Renal cortex interstitium (tissue), 11 donors: ENCODE measurements at regions not wholly inside any gene's neighbourhood (a gene's known extent, or its start where the extent isn't known, plus 50 kb on each side); places are given as distances from the start of the nearest gene placed in this dataset.

Experiments
- DNase-seq, 11 donors: peaks; one replicate each; pipeline ENCODE4 v3.0.0-alpha.2; 2013; ENCODE audit warnings: low read depth in 9 of 11, low spot score in 4 of 11; ENCODE audit errors: extremely low read depth in 1 of 11

DNA sequence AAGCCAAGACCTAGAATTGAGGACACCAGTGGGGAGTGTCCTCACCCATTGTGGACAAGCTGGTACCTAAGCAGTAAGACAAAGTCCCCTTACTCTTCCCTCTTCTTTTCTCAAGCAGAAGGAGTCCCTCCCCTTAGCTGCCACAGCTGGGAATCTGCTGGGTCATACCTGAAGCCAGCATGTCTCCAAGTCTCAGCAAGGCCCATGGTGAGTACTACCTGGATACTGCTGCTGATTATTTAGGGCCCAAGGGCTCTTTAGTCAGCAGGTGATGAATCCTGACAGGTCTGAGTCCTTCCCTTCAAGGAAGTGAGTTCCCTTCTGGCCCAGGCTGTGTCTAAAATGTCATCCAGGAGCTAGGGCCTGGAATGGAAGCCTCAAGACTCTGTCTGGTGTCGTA is 198.6 kb upstream of the STK17B start:
- no peak for DNase-seq

DNA sequence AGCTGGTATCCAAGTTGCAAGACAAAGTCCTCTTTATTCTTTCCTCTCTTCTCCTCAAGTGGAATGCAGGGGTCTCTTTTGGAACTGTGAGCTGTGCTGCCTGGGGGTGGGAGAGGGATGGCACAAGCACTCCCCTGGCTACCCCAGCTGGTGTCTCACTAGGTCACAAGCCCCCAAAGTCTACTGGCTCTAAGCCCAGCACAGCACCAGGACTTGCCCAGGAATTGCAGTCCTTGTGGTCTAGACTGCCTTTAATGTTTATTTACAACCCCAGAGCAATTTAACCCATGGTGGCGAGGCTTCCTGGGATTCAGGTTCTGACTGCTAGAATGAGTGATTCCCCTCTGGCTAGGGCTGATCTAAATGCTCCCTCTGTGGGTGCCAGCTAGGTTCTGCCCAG is 199.0 kb upstream of the STK17B start:
- DNase-seq = no peak

DNA sequence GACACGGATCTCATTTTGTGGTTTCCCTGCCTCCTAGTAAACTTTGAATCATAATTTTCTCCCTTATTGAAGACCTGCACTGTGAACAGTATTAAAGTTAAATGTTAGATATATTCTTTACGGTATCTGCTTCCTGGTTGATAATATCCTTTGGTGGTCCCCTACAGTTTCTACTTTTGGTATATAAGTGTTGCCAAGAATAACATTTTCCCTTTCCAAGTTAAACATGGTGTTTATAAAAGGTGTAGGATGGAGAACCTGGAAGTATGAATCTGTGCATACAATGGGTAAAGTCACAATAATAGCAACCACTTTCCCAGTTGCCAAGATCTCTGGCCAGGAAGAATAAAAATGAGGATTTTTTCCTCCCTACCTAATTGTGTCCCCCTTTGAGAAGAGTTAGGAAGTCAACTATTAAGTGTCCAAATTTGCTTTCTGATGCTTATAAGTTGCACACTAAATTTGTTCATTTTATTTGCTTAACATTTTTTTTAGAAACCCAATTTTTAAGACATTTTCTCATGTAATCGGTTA is 201.0 kb upstream of the STK17B start:
- no peak for DNase-seq

DNA sequence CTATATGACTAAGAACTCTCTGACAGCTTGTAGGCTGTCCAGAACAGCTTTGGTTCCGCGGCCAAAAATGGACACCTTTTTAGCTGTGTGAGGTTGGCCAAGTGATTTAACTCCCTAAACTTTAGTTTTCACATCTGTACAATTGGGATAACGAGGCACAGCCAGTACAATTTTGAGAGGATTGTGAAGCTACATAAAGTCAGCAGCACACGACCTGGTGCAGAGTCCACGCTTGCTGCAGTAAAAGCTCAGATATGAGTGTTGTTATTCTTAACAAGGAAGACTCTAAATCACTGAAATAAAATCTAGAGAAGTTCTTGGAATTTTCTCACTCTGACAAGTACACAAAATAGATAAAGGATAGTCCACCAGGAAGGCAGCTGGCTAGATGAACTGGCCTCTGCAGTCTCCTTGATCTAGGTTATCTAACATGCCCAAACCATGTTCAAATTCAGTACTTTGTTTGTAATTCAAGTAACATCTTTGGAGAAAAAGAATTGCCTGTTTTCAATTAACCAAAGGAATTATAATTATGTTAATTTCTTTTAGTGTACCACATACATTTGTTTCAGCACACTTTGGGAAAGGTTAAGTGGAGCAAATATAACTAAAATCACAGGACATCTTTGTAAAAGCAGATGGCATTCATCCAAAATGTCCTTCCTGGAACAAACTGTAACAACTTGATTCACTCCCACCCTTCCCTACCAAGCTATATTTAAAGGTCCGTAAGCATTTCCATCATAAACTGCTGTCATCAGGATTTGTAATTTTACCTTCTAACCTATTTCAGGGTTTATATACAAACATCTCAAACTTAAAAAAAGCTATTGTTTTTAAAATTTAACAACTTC is 201.7 kb upstream of the STK17B start:
- DNase-seq = no peak

DNA sequence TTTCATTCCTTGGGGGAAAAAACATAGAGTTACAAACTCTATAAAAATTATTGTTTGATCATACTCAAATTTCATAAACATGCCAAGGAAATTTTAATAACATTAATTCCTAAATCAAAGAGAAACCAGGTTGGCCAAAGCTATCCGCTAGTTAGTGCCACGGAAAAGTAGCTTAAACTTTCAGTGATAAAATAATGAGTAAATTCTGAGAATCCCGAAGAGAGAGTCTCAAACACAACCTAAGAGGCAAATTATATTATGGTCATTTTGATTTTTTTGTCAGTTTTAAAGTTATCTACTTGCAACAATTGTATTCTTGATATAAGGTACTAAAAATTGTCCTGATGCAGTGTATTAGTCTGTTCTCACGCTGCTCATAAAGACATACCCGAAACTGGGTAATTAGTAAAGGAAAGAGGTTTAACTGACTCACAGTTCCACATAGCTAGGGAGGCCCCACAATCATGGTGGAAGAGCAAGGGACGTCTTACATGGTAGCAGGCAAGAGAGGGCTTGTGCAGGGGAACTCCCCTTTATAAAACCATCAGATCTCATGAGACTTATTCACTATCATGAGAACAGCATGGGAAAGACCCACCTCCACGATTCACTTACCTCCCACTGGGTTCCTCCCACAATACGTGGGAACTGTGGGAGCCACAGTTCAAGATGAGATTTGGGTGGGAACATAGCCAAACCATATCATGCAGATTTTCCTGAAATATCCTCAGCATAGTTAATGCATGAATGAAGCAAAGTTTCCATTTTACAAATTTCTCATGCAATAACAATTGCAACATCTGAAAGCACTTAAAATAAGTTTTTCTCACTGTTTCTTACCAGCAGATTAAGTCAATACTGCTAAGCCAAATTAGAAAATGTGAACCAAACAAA is 205.9 kb upstream of the STK17B start:
- DNase-seq = no peak

DNA sequence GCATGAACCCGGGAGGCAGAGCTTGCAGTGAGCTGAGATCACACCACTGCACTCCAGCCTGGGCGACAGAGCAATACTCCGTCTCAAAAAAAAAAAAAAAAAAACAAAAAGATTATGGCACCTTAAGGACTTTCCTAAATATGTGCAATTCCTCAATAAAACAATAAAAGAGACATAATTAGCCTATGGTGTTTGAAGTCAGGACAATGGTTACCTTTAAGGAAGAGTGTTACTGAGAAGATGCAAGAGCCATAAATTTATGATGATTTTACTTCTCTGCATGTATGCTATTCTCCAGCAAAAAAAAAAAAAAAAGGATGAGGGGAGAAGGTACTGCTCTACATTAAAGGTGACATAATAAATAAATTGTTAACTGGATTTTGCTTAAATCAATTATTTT is 208.2 kb upstream of the STK17B start:
- DNase-seq = no peak

DNA sequence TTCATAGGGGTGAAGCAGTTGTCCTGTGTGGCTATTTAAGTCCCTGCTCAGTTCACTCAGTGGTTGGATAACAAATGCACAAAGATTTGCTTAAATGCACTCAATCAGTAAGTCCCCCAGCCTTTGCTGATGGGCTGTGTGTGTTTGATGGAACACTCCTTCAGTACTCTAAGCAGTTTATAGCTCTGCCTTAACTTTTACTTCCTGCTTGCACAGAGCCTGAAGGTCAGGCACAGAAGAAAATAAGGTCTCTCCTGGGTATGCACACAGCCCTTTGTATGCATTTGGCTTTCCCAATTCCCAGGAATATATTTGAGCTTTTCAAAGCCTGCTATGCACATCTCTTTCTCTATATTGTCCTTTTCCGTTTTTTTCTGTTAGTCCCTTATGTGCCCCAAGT is 208.7 kb upstream of the STK17B start:
- no peak for DNase-seq

DNA sequence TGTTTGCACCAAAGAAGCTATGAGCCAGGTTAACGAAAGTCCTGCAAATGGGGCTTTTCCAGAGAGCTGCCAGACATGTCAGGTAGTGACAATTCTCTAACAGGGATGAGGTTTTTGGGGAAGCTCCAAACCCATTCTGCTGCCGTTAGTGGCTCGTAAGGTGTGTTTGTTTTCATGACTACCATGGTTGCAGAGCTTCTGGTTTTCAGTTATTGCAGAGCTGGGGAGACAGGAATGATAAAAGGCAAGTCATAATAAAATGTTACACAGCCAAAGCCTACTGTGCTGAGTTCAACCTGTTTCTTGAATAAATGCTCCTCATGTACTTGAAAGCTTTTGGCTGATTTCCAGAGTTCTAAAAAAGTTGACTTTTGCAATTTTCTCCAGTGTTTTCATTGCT is 209.2 kb upstream of the STK17B start:
- no peak for DNase-seq

DNA sequence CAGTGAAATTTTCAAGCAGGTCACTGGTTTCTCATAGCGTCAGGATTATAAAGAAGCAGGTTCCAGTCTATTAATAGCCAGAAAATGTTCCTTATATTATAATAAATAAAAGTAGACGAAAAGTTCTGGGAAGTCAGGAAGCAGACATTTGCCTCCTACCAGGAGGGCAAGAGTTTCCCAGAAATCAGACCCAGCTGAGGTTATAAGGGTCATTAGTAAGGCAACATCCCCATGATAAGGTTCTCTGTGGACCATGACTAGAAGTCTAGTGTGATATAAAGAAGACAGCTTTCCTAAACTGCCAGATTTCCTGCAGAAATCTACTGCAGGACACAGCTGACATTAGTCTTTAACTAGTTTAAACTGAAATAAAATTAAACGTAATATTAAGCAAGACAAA is 210.1 kb upstream of the STK17B start:
- no peak for DNase-seq

DNA sequence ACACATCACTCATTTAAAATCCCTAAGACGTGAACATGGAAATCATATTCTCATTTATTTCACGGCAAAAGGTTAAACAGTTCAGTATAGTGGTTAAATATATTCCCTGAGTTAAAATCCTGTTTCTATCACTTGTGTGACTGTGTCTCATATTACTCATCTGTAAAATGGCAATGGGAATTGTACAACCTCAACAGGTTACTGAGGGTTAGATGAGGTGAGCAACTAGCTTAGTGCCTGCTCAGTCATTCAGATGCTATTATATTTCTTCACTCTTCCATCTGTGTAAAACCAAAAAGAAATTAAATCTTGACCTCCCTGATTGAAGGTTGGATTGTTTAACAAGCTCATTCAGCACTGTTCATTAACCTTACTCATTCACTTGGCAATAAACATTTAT is 212.4 kb upstream of the STK17B start:
- DNase-seq = no peak

DNA sequence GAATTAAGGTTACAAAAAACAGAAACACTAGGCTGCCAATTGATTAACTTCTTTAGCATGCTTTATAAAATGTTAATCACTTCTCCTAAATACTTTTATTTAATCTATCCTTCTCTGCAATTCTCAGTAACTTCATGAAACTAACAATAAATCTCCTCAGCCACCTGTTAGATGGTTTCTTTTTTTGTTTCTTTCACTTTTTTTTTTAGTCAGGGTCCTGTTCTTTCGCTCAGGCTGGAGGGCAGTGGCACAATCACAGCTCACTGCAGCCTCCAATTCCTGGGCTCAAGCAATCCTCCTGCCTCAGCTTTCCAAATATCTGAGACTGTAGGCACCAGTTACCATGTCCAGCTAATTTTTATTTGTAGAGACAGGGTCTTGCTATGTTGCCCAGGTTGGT is 213.4 kb upstream of the STK17B start:
- DNase-seq = no peak

DNA sequence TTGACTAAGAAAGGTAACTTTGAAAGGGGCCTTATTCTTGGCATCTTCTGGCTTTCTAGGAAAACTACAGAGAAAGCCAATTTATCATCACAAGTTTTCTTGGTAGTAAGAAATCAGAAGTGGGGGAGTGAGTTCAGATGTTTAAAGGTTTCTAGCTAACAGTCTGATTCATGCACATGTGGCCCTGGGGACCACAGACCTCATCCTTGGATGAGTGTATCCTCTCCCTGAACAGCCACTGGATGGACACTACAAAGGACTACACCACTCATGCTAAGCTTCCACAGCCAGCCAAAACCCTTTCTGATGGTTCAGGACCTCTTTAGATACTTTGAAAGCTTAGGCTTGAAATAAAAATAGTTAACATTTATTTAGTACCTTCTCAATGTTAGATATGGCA is 218.3 kb upstream of the STK17B start:
- no peak for DNase-seq

DNA sequence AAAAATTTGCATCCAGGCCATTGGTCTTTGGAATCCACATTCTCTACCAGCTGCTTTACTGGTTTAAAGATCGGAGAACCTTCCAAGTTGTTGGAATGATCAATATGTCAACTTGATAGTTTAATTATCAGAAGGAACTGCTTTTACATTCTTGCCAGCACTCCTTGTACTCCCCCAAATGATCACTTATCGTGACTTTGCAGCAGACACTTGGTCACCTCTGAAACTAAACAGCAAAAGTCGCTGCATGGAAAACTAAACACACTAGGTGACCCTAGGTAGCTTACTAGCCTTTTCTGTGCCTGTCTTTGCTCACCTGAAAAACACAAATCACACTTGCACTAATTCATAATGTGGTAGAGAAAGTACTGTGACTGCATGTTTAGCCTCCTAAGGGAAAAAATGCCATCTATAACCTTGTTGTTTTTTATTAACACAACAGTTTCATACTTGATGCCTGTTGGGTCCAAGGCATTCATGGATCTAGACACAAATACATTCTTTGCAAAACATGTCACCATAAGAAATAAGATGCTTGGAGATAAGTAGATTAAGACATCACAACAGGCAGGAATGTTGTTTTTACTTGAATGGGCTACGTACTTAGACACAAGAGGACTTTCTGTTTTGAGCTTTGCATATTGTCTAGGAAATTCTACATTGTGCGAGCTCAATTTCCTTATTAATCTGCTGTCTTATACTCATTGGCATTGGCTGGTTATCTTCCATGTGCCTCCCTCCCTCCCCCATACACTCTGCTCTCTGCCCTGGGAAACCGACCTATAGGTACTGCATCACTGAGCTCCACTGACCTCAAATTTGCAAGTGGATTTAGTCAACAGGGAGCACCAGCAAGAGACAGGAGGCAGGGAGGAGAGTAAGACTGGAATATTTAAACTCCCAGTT is 219.1 kb upstream of the STK17B start:
- DNase-seq = no peak

DNA sequence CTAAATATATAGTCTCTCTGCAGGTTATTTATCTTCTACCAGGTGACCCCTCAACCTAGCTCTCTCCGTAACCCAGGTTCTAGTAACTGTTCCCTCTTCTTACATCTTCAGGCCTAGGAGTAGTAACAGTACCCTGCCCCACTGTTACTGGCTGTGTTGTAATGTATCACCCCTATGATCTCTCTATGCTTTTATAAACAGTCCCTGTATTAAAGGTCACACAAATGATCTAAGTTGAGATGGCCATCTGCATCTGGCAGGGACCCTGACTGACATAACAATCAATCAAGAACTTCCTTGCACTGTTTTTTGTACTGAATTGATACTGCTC is 219.7 kb upstream of the STK17B start:
- no peak for DNase-seq

DNA sequence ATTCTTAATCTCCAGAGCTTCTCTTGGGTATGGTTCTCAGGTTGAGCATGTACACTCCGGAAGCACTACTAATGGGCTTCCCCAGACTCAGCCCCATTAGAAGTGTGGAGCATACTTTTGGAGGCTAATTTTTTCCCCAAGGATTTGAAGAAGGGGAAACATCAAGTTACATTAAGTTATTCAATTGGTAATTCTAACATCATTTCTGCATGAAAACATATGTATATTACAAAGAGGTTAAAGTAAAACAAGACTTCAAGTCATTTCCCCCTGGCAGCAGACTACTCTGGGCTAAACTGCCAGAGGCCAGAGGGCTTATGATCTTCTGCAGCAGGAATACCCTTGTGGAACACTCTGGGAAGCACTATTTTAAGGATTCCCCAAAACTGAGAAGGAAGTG is 227.7 kb upstream of the STK17B start:
- no peak for DNase-seq

DNA sequence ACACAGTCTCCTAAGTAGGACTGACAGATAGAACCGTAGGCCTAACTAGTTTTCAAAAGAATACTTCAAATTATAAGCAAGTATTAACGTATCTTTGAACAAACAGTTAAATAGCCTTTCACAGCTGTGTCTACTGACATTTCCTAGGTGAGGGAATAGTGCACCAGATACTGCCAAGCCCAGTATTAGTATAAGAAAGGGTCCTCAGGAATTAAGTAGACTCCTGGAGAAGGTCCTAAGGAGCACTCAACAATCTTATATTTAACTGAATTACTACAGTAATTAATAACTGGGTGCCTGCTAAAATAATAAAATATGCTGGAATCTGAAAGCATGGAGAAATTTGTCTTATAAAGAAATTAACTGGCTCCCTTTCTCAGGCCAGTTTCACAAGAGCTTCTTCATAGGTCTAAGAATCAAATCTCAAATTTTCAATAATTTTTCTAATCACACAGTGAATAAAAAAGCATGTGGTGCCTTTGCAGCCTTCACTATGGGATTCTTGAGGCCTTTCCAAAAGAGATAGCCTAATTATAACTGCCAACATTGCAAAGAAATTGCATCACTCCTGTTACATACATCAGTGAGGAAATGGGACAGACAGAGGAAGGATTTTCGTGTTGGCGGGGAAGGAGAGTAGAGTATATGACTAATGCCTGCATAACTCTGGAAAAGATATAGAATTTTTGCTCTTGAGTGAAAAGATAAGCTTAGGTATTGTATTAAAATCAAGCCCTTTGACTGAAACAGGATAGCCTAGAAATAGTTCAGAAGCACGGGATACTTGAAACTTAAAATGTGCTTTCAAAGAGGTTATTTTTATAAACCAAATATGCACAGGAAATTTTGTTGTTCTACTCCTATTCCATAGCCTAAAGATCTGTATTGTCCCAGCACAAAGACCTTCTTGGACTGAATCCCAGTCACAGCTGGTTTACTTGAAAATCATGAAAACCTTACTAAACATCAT is 228.6 kb upstream of the STK17B start:
- peak in 2 of 11 donors; percentile 29 to 32 for DNase-seq

DNA sequence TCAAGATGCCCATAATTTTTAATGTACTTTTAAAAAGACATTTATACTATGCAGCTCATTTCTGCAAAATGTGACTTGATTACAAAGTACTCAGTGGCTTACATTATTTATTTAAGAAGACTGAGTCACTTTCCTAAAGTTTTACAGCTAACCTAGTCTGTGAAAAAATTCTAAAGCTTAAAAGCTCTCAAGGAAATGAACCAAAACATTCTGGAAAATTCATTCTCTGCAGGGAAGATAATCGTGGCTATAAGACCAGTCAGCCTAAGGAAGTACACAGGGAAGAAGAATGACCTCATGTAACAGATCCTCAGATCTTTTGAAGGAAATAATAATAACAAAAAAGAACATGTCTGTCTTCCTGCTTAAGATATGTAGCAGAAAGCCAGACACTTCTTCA is 232.1 kb upstream of the STK17B start:
- no peak for DNase-seq

DNA sequence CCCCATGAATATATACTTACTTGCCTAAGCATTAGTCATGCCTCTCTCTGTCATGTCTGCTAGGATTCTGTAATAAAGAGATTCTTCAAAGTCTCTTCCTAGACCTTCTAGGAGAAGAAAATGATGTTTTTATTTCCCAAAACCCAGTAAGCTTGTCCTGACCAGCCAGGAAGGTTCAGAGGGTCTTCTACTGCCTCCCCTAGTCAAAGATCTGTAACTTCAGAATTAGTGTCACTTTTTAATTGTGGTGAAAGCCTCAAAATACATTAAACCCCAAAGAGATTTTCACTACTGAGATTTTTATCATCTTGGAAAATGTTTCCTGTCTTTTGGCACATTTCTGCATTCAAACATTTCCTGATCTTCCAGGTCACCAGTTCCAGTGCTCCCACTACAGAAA is 232.9 kb upstream of the STK17B start:
- no peak for DNase-seq
